Lung (tissue), 11 donors: ENCODE measurements at regions not wholly inside any gene's neighbourhood (a gene's known extent, or its start where the extent isn't known, plus 50 kb on each side); places are given as distances from the start of the nearest gene placed in this dataset.

Source experiments
- ATAC-seq: fragments of 200-7000 bp; cut with Tn5 transposase; one replicate; pipeline ENCODE4 v1.9.1; 2020; ENCODE audit warnings: moderate number of reproducible peaks; ENCODE audit not compliant: insufficient read depth, low FRiP score
- DNase-seq, 3 donors: peaks; one replicate each; pipeline ENCODE4 v3.0.0-alpha.2; 2013 to 2017
- H3K27ac ChIP-seq, 2 donors: one replicate each; pipeline ENCODE4 v1.5.1; 2013; ENCODE audit warnings: mild to moderate bottlenecking in 2 of 2, moderate library complexity in 2 of 2, control low read depth in 1 of 2, inconsistent platforms in 1 of 2, low read depth in 1 of 2, low read length in 1 of 2
- H3K27me3 ChIP-seq, 3 donors: one replicate each; pipeline ENCODE4 v1.5.1; 2013; ENCODE audit warnings: low read length in 2 of 3; ENCODE audit not compliant: control insufficient read depth in 3 of 3, insufficient read depth in 3 of 3
- H3K36me3 ChIP-seq, 4 donors: one replicate each; pipeline ENCODE4 v1.5.1; 2013; ENCODE audit warnings: low read length in 4 of 4, mild to moderate bottlenecking in 1 of 4, moderate library complexity in 1 of 4; ENCODE audit not compliant: control insufficient read depth in 4 of 4, insufficient read depth in 4 of 4
- H3K4me1 ChIP-seq, 5 donors: one replicate each; pipeline ENCODE4 v1.5.1; 2013; ENCODE audit warnings: low read length in 5 of 5, mild to moderate bottlenecking in 2 of 5, moderate library complexity in 1 of 5; ENCODE audit not compliant: control insufficient read depth in 5 of 5, insufficient read depth in 5 of 5
- H3K4me3 ChIP-seq: one replicate; pipeline ENCODE4 v1.5.1; 2013; ENCODE audit warnings: mild to moderate bottlenecking, control low read depth, moderate library complexity
- H3K9ac ChIP-seq, 2 donors: one replicate each; pipeline ENCODE4 v1.5.1; 2013; ENCODE audit warnings: low read length in 2 of 2, control low read depth in 1 of 2; ENCODE audit not compliant: insufficient read depth in 1 of 2
- H3K9me3 ChIP-seq, 4 donors: one replicate each; pipeline ENCODE4 v1.5.1; 2013; ENCODE audit warnings: low read length in 3 of 4, mild to moderate bottlenecking in 1 of 4, moderate library complexity in 1 of 4; ENCODE audit not compliant: control insufficient read depth in 4 of 4, insufficient read depth in 3 of 4
- CTCF ChIP-seq: IDR thresholded peaks from 2 replicates; pipeline ENCODE4 v1.5.1; 2012; ENCODE audit warnings: mild to moderate bottlenecking; ENCODE audit errors: control extremely low read depth, extremely low read depth
- WGBS, 2 donors: extraction: QIAGEN DNeasy Blood & Tissue Kit; methylation state at CpG; one replicate each; pipeline ENCODE4 v1.1.7; 2013; 5-methylcytosine and 5-hydroxymethylcytosine counted together
- donor health status: control.
- donor health status: control.
- donor health status: Bipolar disorder and iron deficiency.
- donor health status: healthy.
- donor health status: DM: yes; HTN: yes; CAD: no.

GRCh38 chr1:5427026-5427613 lies 565.1 kb downstream of the NPHP4 start:
- H3K36me3 ChIP-seq, result no peaks in the 10 kb centered on the region
- no peak for DNase-seq
- ATAC-seq, result no peak
- H3K4me3 ChIP-seq, result no peak overlapping the region
- H3K27ac ChIP-seq, result no peak overlapping the region
- no peaks in the 10 kb centered on the region for H3K4me1 ChIP-seq
- H3K9me3 ChIP-seq, result peaks cover 0 to 3% (median 0%) of the 10 kb centered on the region in 4 donors
- no peak overlapping the region for H3K9ac ChIP-seq
- TF ChIP-seq CTCF, result no peak
- peaks cover 4 to 41% (median 27%) of the 10 kb centered on the region in 3 donors for H3K27me3 ChIP-seq
- 86 to 91% methylated on average over 9 of the region's 9 CpGs for WGBS, 2 donors

GRCh38 chr1:5424802-5425703 lies 567.2 kb downstream of the NPHP4 start:
- Histone ChIP-seq H3K36me3 (no peaks in the 10 kb centered on the region), H3K27me3 (peaks cover 4 to 37% (median 27%) of the 10 kb centered on the region in 3 donors), H3K9ac (no peak overlapping the region), H3K27ac (no peak overlapping the region), H3K4me1 (no peaks in the 10 kb centered on the region), H3K4me3 (no peak overlapping the region), H3K9me3 (peaks cover 0 to 4% (median 0%) of the 10 kb centered on the region in 4 donors)
- TF ChIP-seq CTCF, result no peak
- ATAC-seq (no peak), DNase-seq (no peak)
- 32 to 33% methylated on average over 19 of the region's 19 CpGs for WGBS, 2 donors

GRCh38 chr1:5423109-5423508 lies 569.1 kb downstream of the NPHP4 start:
- 17 to 18% methylated on average over 10 of the region's 10 CpGs for WGBS, 2 donors
- no peak for TF ChIP-seq CTCF
- ATAC-seq, result no peak
- Histone ChIP-seq H3K9me3 (peaks cover 0 to 4% (median 0%) of the 10 kb centered on the region in 4 donors), H3K27me3 (peaks cover 4 to 37% (median 20%) of the 10 kb centered on the region in 3 donors), H3K4me1 (no peaks in the 10 kb centered on the region), H3K27ac (no peak overlapping the region), H3K4me3 (no peak overlapping the region), H3K9ac (no peak overlapping the region), H3K36me3 (no peaks in the 10 kb centered on the region)
- peak; percentile 5 to 30 (median 28) for DNase-seq
